ENCODE measurements at regions not wholly inside any gene's neighbourhood (a gene's known extent, or its start where the extent isn't known, plus 50 kb on each side); places are given as distances from the start of the nearest gene placed in this dataset.

- TF ChIP-seq ARNT (IDR thresholded peaks at IDR 0.05) (no peak), ELF4 (IDR thresholded peaks at IDR 0.05) (no peak), HDGF (IDR thresholded peaks at IDR 0.05; ENCODE audit: borderline replicate concordance) (no peak), FOXA1 (IDR thresholded peaks at IDR 0.05) (no peak), SP1 (IDR thresholded peaks at IDR 0.05) (no peak), NFRKB (IDR thresholded peaks at IDR 0.05) (no peak), PKNOX1 (IDR thresholded peaks at IDR 0.05) (no peak), SUZ12 (IDR thresholded peaks at IDR 0.05) (no peak), FOXK2 (IDR thresholded peaks at IDR 0.05) (no peak), TARDBP (IDR thresholded peaks at IDR 0.05) (no peak), CTBP1 (IDR thresholded peaks at IDR 0.05; ENCODE audit: borderline replicate concordance) (no peak), ZNF384 (IDR thresholded peaks at IDR 0.05) (no peak), BHLHE40 (IDR thresholded peaks at IDR 0.05; ENCODE audit: borderline replicate concordance) (no peak), FOXM1 (IDR thresholded peaks at IDR 0.05; ENCODE audit: borderline replicate concordance) (no peak)
Measured at GRCh38 chr2:236991874-236992273, 93.8 kb upstream of the COPS8 start.

Data from HEK293T (cell line).